Prostate gland (tissue), 2 donors: ENCODE measurements at regions not wholly inside any gene's neighbourhood (a gene's known extent, or its start where the extent isn't known, plus 50 kb on each side); places are given as distances from the start of the nearest gene placed in this dataset.

Experiments used
- CTCF ChIP-seq, 4 experiments: fragments of 200-600 bp in 2 of 4; fragments of 450-650 bp in 2 of 4; sonication (generic) in 2 of 4; IDR thresholded peaks; 1 replicate in 3 of 4; 2 replicates in 1 of 4; pipeline ENCODE4 v1.5.1; 2016 to 2019; ENCODE audit warnings: antibody characterized with exemption in 4 of 4, mild to moderate bottlenecking in 2 of 4, moderate library complexity in 2 of 4
- POLR2A ChIP-seq: fragments of 450-650 bp; IDR thresholded peaks from one replicate; pipeline ENCODE4 v1.6.1; 2016; ENCODE audit warnings: antibody characterized with exemption, mild to moderate bottlenecking
- POLR2AphosphoS5 ChIP-seq: sonication (generic); formaldehyde crosslinking; IDR thresholded peaks from one replicate; pipeline ENCODE4 v1.6.1; 2017; ENCODE audit warnings: antibody characterized with exemption

GRCh38 chr12:46944771-46945170 is 119.0 kb upstream of the SLC38A4 start:
- no peak for TF ChIP-seq POLR2AphosphoS5
- TF ChIP-seq CTCF (IDR thresholded peaks at IDR 0.05) = no peak
- TF ChIP-seq POLR2A = no peak
